Neural crest cell (in vitro differentiated cells): ENCODE measurements at regions not wholly inside any gene's neighbourhood (a gene's known extent, or its start where the extent isn't known, plus 50 kb on each side); places are given as distances from the start of the nearest gene placed in this dataset.

Source experiments
- DNase-seq: peaks from one replicate; pipeline ENCODE4 v3.0.0; 2021; ENCODE audit warnings: low read depth, mixed read lengths, low spot score
- H3K27ac Mint-ChIP-seq: one replicate; pipeline ENCODE4 v1.8.0; 2021; ENCODE audit warnings: mild to moderate bottlenecking, mixed read lengths; ENCODE audit not compliant: unreplicated experiment
- H3K27me3 Mint-ChIP-seq: 2 replicates; pipeline ENCODE4 v1.8.0; 2021; ENCODE audit warnings: low read depth, mild to moderate bottlenecking, mixed read lengths
- H3K36me3 Mint-ChIP-seq: 2 replicates; pipeline ENCODE4 v1.8.0; 2021; ENCODE audit warnings: low read depth, mild to moderate bottlenecking, mixed read lengths
- H3K4me1 Mint-ChIP-seq: 2 replicates; pipeline ENCODE4 v1.8.0; 2021; ENCODE audit warnings: mixed read lengths
- H3K4me3 Mint-ChIP-seq: one replicate; pipeline ENCODE4 v1.8.0; 2021; ENCODE audit warnings: mild to moderate bottlenecking, mixed read lengths
- H3K9me3 Mint-ChIP-seq: 2 replicates; pipeline ENCODE4 v1.8.0; 2021; ENCODE audit warnings: mixed read lengths
- TF ChIP-seq, protein P1 (sequence below): fragments of 200-600 bp; sonication (generic); conservative IDR thresholded peaks from 2 replicates; pipeline ENCODE4 v1.5.0; 2021; ENCODE audit warnings: antibody characterized with exemption, mild to moderate bottlenecking

DNA sequence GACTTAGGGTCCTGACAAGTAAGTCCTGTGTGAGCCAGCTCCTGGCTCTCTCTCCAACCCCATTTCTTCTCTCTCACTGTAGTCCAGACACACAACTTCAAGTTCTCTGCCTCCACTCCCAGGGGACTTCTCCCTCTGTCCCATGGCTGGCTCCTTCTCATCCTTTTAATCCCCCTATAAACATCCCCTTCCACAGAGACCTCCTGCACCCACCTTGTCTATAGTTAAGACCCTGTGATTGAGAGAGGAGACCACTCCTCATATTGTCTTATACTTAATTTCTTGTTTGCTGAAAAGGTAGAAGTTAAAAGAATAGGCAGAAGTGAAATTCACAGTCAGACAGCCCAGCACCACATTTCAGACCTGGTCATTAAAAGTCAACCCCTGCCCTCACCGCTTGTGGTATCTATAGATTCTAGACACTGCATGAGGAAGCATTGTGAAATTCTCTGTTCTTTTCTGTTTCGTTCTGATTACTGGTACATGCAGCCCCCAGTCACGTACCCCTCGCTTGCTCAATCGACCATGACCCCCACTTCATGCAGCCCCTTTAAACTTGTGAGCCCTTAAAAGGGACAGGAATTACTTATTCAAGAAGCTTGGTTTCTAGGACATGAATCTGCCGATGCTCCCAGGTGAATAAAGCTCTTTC is 125.6 kb upstream of the FRMD4A start:
- Mint-ChIP-seq H3K4me1 (peaks cover 4% of the 10 kb centered on the region), H3K27ac (no peak overlapping the region), H3K36me3 (no peaks in the 10 kb centered on the region), H3K9me3 (peaks cover 3% of the 10 kb centered on the region), H3K27me3 (no peaks in the 10 kb centered on the region), H3K4me3 (no peak overlapping the region)
- TF ChIP-seq, protein P1, sequence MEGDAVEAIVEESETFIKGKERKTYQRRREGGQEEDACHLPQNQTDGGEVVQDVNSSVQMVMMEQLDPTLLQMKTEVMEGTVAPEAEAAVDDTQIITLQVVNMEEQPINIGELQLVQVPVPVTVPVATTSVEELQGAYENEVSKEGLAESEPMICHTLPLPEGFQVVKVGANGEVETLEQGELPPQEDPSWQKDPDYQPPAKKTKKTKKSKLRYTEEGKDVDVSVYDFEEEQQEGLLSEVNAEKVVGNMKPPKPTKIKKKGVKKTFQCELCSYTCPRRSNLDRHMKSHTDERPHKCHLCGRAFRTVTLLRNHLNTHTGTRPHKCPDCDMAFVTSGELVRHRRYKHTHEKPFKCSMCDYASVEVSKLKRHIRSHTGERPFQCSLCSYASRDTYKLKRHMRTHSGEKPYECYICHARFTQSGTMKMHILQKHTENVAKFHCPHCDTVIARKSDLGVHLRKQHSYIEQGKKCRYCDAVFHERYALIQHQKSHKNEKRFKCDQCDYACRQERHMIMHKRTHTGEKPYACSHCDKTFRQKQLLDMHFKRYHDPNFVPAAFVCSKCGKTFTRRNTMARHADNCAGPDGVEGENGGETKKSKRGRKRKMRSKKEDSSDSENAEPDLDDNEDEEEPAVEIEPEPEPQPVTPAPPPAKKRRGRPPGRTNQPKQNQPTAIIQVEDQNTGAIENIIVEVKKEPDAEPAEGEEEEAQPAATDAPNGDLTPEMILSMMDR: no peak
- DNase-seq: no peak

DNA sequence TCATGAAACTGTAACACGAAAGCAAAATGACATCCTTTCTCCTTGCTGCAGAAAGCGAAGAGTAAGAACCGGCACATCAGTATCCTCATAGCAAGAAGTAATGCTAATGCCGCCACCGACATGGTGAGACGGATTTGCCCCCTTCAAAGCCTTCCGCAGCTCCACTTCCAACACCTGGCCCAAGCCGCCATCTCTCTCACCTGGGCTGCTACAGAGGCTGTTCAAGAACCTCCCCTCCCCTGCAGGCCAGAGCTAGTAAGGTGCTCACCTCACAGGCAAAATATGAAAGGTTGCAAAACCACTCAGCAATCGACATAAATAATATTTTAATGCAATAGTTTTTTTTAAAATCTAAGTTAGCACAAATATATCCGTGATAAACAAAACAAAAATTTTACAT is 123.9 kb upstream of the FRMD4A start:
- Mint-ChIP-seq H3K4me1 (peaks cover 4% of the 10 kb centered on the region), H3K9me3 (peaks cover 7% of the 10 kb centered on the region), H3K4me3 (no peak overlapping the region), H3K36me3 (no peaks in the 10 kb centered on the region), H3K27me3 (no peaks in the 10 kb centered on the region), H3K27ac (no peak overlapping the region)
- no peak for DNase-seq
- TF ChIP-seq, protein P1: no peak

DNA sequence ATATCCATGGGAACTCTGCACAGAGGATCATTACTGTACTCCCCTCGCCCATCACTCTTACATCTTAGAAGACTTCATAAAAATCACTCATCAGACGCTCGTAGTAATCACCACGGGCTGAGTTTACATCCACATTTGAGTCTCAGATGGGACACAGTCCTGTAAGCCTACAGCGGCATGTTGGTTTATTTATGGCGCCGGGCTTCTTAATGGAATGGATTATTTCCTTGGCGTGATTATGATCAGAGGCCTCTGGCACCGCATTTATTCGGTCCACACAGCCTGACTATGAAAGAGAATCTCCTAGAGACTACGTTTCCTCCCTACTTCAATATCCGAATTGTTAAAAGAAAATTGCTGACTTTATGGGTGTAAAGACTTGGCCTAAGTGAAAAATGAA is 123.5 kb upstream of the FRMD4A start:
- H3K4me1 Mint-ChIP-seq: peaks cover 4% of the 10 kb centered on the region
- H3K4me3 Mint-ChIP-seq: no peak overlapping the region
- peaks cover 7% of the 10 kb centered on the region for H3K9me3 Mint-ChIP-seq
- no peak for DNase-seq
- TF ChIP-seq, protein P1: no peak
- H3K27ac Mint-ChIP-seq: no peak overlapping the region
- H3K27me3 Mint-ChIP-seq: no peaks in the 10 kb centered on the region
- H3K36me3 Mint-ChIP-seq: no peaks in the 10 kb centered on the region

DNA sequence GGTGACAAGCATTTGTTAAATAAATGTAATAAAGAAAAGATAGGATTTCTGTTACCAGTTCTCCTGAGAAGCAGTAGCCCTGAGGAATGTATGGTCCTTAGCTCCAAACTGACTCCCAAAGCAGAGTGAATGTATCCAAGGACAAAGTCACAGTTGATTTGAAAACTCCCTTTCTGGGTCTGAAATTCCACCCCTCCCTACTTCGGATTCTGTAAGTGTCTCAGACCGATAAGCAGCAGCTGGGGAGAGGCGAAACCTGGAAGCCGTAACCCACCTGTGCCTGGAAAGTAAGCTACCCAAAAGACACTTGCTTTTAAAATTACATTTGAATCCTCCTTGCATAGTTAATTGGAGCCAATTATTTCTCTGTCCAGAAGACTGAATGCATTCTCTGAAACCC is 122.9 kb upstream of the FRMD4A start:
- no peak for DNase-seq
- Mint-ChIP-seq H3K27me3 (no peaks in the 10 kb centered on the region), H3K27ac (no peak overlapping the region), H3K36me3 (no peaks in the 10 kb centered on the region), H3K9me3 (peaks cover 7% of the 10 kb centered on the region), H3K4me3 (no peak overlapping the region), H3K4me1 (peaks cover 10% of the 10 kb centered on the region)
- TF ChIP-seq, protein P1: no peak

DNA sequence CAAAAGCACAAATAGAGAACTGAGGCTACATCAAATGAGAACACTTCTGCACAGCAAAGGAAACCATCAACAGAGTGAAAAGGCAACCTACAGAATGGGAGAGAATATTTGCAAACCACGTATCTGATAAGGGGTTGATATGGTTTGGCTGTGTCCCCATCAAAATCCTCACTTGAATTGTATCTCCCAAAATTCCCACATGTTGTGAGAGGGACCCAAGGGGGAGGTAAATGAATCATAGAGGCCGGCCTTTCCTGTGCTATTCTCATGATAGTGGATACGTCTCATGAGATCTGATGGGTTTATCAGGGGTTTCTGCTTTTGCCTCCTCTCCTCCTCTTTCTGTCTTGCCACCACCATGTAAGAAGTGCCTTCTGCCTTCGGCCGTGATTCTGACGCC is 120.6 kb upstream of the FRMD4A start:
- peaks cover 7% of the 10 kb centered on the region for H3K9me3 Mint-ChIP-seq
- H3K4me3 Mint-ChIP-seq: no peak overlapping the region
- no peaks in the 10 kb centered on the region for H3K27me3 Mint-ChIP-seq
- TF ChIP-seq, protein P1: no peak
- no peak overlapping the region for H3K27ac Mint-ChIP-seq
- H3K36me3 Mint-ChIP-seq: no peaks in the 10 kb centered on the region
- peaks cover 13% of the 10 kb centered on the region for H3K4me1 Mint-ChIP-seq
- DNase-seq: no peak
